Spinal cord (tissue), 9 donors: ENCODE measurements at regions not wholly inside any gene's neighbourhood (a gene's known extent, or its start where the extent isn't known, plus 50 kb on each side); places are given as distances from the start of the nearest gene placed in this dataset.

Source experiments
- DNase-seq, 6 donors: peaks; one replicate each; pipeline versions ENCODE4 v3.0.0 to v3.0.0-alpha.2; 2013 to 2015; ENCODE audit warnings: low spot score in 6 of 6, low read depth in 4 of 6
- H3K27ac ChIP-seq: one replicate; pipeline ENCODE4 v1.5.1; 2013; ENCODE audit warnings: low read depth, low read length, control low read depth
- H3K27me3 ChIP-seq: one replicate; pipeline ENCODE4 v1.6.1; 2013; ENCODE audit warnings: low read length; ENCODE audit not compliant: control insufficient read depth, insufficient read depth
- H3K36me3 ChIP-seq: one replicate; pipeline ENCODE4 v1.6.1; 2013; ENCODE audit warnings: low read length; ENCODE audit not compliant: control insufficient read depth, insufficient read depth
- H3K4me1 ChIP-seq: one replicate; pipeline ENCODE4 v1.6.1; 2013; ENCODE audit warnings: low read length; ENCODE audit not compliant: control insufficient read depth, insufficient read depth
- H3K4me3 ChIP-seq: one replicate; pipeline ENCODE4 v1.5.1; 2013; ENCODE audit warnings: low read depth, low read length, control low read depth
- H3K9me3 ChIP-seq: one replicate; pipeline ENCODE4 v1.6.1; 2013; ENCODE audit warnings: low read length; ENCODE audit not compliant: control insufficient read depth, insufficient read depth
- WGBS: methylation state at CpG from one replicate; pipeline ENCODE4 v1.1.5; 2013; ENCODE audit warnings: missing lambda C conversion rate; ENCODE audit not compliant: insufficient coverage; 5-methylcytosine and 5-hydroxymethylcytosine counted together
- donor health status: healthy.

DNA sequence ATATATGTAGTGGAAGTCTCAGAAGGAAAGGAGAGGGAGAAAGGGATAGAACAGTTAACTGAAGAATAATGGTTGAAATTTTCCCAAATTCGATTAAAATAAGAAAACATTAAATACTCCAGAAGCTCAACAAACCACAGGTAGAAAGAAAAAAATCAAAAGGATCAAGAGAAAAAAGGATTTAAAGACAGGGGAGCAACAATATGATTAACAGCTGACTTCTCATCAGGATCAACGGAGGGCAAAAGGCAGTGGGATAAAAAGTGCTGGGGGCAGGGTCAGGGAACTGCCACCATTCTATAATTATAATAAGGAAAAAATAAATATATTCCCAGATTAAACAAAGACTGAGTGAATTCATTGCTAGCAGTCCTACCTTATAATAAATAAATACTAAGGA, 55.3 kb downstream of the CDKN2C start:
- H3K27me3 ChIP-seq = no peaks in the 10 kb centered on the region
- H3K9me3 ChIP-seq = peaks cover 3% of the 10 kb centered on the region
- H3K4me1 ChIP-seq = no peaks in the 10 kb centered on the region
- DNase-seq = no peak
- H3K4me3 ChIP-seq = no peak overlapping the region
- WGBS = no CpG with 5 or more reads among the region's 2 CpGs
- H3K36me3 ChIP-seq = no peaks in the 10 kb centered on the region
- H3K27ac ChIP-seq = no peak overlapping the region

DNA sequence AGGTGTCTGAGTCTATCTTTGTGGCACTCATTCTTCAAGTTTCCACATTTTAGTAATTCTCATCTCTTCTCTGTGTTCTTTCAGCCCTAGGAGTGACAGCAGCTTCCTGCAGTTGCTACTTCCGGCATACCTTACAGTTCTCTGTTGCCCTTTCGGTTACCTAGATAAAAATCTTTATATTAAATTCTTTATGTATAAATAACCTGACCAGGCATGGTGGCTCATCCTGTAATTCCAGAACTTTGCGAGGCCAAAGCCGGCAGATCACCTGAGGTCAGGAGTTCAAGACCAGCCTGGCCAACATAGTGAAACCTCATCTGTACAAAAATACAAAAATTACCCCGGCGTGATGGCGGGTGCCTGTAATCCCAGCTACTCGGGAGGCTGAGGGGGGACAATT, 62.9 kb downstream of the CDKN2C start:
- Histone ChIP-seq H3K9me3 (peaks cover 4% of the 10 kb centered on the region), H3K4me1 (no peaks in the 10 kb centered on the region), H3K4me3 (no peak overlapping the region), H3K36me3 (no peaks in the 10 kb centered on the region), H3K27ac (no peak overlapping the region), H3K27me3 (no peaks in the 10 kb centered on the region)
- WGBS = no CpG with 5 or more reads among the region's 8 CpGs
- no peak for DNase-seq

DNA sequence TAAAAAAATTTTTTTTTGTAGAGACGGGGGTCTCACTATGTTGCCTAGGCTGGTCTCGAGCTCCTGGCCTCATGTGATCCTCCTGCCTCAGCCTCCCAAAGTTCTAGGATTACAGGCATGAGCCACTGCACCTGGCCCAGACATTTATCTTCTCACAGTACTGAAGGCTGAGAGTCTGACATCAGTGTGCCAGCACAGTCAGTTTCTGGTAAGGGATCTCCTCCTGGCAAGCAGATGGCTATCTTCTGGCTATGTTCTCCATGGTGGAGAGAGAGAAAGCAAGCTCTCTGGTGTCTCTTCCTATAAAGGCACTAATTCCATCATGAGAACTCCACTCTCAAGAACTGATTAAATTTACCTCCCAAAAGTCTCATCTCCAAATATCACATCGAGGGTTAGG, 57.8 kb upstream of the C1orf185 start:
- Histone ChIP-seq H3K27ac (no peak overlapping the region), H3K9me3 (no peaks in the 10 kb centered on the region), H3K4me1 (no peaks in the 10 kb centered on the region), H3K27me3 (no peaks in the 10 kb centered on the region), H3K36me3 (no peaks in the 10 kb centered on the region), H3K4me3 (no peak overlapping the region)
- WGBS = 80% methylated on average over 2 of the region's 3 CpGs
- DNase-seq = no peak

DNA sequence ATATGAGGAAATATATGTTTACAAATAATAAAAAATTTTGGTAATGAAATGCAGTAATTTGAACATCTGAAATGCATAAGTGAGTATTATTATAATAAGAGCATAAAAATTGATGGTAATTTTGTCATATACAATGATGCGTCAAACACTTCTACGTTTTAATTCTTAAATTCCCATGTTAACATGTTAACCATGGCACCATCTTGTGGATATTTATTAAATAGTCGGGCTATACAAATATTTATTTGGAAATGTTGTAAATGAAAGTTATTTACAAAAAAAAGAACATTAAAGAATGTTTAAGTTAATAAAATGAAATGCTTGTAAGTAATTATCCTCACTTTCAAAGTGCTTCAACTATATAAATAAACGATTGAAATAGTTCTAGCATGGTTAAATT, 57.2 kb upstream of the C1orf185 start:
- H3K4me3 ChIP-seq = no peak overlapping the region
- H3K36me3 ChIP-seq = no peaks in the 10 kb centered on the region
- no CpG with 5 or more reads among the region's 4 CpGs for WGBS
- H3K9me3 ChIP-seq = no peaks in the 10 kb centered on the region
- H3K27ac ChIP-seq = no peak overlapping the region
- H3K4me1 ChIP-seq = no peaks in the 10 kb centered on the region
- no peaks in the 10 kb centered on the region for H3K27me3 ChIP-seq
- peak in 1 of 6 donors; percentile 8 for DNase-seq

DNA sequence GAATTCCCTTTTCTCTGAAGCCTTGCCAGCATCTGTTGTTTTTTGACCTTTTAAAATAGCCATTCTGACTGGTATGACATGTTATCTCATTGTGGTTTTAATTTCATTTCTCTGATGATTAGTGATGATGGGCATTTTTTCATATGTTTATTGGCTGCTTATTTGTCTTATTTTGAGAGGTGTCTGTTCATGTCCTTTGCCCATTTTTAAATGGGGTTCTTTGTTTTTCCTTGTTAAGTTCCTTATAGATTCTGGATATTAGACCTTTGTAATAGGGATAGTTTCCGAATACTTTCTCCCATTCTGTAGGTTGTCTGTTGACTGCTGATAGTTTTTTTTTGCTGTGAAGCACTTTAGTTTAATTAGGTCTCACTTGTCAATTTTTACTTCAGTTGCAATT, 54.0 kb upstream of the C1orf185 start:
- no peak overlapping the region for H3K27ac ChIP-seq
- DNase-seq = no peak
- no peaks in the 10 kb centered on the region for H3K4me1 ChIP-seq
- H3K36me3 ChIP-seq = no peaks in the 10 kb centered on the region
- WGBS = no CpG with 5 or more reads among the region's 1 CpG
- no peaks in the 10 kb centered on the region for H3K27me3 ChIP-seq
- no peak overlapping the region for H3K4me3 ChIP-seq
- no peaks in the 10 kb centered on the region for H3K9me3 ChIP-seq

DNA sequence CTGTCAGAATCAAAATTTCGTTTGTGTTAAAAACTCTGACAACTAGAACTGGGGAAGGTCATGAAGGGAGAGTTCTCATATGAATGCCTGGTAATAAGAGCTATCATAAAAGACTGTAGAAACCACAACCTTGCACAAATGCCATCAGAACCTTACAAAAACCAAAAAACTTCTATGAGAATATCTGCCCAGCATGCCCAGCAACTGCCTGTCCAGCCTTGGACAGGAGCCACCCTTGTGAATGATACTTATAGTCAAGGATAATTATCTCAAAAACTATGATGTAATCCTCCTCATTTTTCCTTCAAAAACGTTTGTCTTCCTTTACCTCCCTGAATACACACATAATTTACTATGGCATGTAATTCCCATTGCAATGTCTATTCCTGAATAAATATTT, 53.4 kb upstream of the C1orf185 start:
- no peak overlapping the region for H3K4me3 ChIP-seq
- H3K27ac ChIP-seq = no peak overlapping the region
- H3K9me3 ChIP-seq = no peaks in the 10 kb centered on the region
- no peaks in the 10 kb centered on the region for H3K36me3 ChIP-seq
- no CpG with 5 or more reads among the region's 2 CpGs for WGBS
- no peaks in the 10 kb centered on the region for H3K27me3 ChIP-seq
- DNase-seq = no peak
- H3K4me1 ChIP-seq = no peaks in the 10 kb centered on the region
